Vagina (tissue), 2 donors: ENCODE measurements at regions not wholly inside any gene's neighbourhood (a gene's known extent, or its start where the extent isn't known, plus 50 kb on each side); places are given as distances from the start of the nearest gene placed in this dataset.

Experiments
- POLR2A ChIP-seq, 2 donors: fragments of 450-650 bp; IDR thresholded peaks; one replicate each; pipeline ENCODE4 v1.6.1; 2017; ENCODE audit warnings: antibody characterized with exemption in 2 of 2, mild to moderate bottlenecking in 2 of 2, moderate library complexity in 2 of 2
- TF ChIP-seq, protein P1 (sequence below), 3 experiments: fragments of 450-650 bp in 2 of 3; fragments of 200-600 bp in 1 of 3; sonication (generic) in 1 of 3; IDR thresholded peaks; one replicate each; pipeline ENCODE4 v1.5.1; 2017 to 2019; ENCODE audit warnings: antibody characterized with exemption in 3 of 3, mild to moderate bottlenecking in 2 of 3, moderate library complexity in 2 of 3

DNA sequence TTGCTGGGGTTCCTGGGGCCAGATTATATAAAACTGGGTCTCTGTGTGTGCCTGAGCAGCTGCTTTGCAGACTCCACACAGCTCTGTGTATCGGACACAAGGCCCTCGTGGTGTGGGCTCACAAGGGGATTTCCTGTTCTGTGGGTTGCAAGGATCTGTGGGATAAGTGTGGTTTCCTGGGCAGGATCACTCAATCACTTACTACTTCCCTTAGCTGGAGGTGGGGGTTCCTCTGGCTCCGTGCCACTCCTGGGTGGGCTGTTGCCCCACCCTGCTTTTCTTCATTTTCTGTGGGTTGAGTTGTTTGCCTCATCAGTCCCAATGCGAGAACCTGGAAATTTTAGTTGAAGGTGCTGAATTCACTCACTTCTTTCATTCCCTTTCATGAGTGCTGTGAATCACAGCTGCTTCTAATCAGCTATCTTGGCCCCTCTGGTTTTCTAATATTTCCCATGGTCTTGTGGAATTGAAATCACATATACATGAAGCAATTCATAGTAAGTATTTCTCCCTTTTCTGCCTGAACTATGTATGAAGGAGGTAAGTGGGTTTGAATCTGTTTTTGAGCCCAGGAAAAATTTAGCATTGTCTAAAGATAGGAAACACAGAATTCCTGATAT, 196.3 kb downstream of the DCDC2C start:
- TF ChIP-seq, protein P1, sequence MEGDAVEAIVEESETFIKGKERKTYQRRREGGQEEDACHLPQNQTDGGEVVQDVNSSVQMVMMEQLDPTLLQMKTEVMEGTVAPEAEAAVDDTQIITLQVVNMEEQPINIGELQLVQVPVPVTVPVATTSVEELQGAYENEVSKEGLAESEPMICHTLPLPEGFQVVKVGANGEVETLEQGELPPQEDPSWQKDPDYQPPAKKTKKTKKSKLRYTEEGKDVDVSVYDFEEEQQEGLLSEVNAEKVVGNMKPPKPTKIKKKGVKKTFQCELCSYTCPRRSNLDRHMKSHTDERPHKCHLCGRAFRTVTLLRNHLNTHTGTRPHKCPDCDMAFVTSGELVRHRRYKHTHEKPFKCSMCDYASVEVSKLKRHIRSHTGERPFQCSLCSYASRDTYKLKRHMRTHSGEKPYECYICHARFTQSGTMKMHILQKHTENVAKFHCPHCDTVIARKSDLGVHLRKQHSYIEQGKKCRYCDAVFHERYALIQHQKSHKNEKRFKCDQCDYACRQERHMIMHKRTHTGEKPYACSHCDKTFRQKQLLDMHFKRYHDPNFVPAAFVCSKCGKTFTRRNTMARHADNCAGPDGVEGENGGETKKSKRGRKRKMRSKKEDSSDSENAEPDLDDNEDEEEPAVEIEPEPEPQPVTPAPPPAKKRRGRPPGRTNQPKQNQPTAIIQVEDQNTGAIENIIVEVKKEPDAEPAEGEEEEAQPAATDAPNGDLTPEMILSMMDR (IDR thresholded peaks at IDR 0.05): no peak
- TF ChIP-seq POLR2A (IDR thresholded peaks at IDR 0.05): no peak
